ENCODE measurements at regions not wholly inside any gene's neighbourhood (a gene's known extent, or its start where the extent isn't known, plus 50 kb on each side); places are given as distances from the start of the nearest gene placed in this dataset.

DNA sequence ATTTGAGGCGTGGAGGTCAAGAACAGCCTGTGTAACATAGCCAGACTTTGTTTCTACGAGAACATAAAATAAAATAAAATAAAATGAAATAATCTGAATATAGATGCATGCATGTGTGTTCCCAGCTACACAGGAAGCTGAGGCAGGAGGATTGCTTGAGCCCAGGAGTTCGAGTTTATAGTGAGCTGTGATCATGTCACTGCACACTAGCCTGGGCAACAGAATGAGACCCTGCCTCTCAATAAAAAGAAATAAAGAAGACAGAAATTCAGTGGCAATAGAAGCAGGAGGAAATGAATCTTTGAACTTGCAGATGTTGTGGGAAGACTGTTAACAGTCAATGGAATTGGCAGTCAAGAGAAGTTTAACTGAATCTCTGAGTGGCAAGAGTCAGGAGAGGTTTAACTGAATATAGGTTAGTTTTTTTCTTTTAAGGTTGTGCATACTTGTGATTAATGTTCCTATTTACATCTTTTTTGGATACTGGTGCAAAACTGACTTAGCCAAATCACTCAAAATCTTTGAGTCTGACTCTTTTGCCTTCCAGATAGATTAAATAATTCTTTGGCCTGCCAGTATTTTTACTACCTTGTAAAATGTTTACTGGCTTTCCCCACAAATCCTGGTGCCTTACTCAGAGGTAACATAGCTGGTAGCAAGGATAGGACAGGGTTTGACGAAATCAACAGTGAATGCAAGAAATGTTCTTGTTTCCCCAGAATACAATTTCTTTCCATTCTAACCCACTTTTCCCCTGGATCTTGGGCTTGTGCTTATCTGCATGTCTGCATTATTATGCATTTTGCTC lies 361.4 kb downstream of the PDCD6IP start:
- TF ChIP-seq CTCF (IDR thresholded peaks at IDR 0.05) (no peak), POLR2A (IDR thresholded peaks at IDR 0.05) (no peak)
